Fibroblast of lung (primary cell): ENCODE measurements at regions not wholly inside any gene's neighbourhood (a gene's known extent, or its start where the extent isn't known, plus 50 kb on each side); places are given as distances from the start of the nearest gene placed in this dataset.

Source experiments
- DNase-seq, 2 donors: peaks; one replicate each; pipeline versions ENCODE4 v3.0.0 to v3.0.0-alpha.2; 2010; ENCODE audit warnings: low read depth in 2 of 2
- H2AFZ ChIP-seq: 2 replicates; pipeline ENCODE4 v1.5.1; 2012; ENCODE audit warnings: low read length, control low read depth, inconsistent platforms
- H3K27ac ChIP-seq: 2 replicates; pipeline ENCODE4 v1.5.1; 2011; ENCODE audit warnings: low read length, control low read depth; ENCODE audit not compliant: insufficient read depth
- H3K27me3 ChIP-seq: 2 replicates; pipeline ENCODE4 v1.5.1; 2011; ENCODE audit warnings: mild to moderate bottlenecking, low read length; ENCODE audit not compliant: control insufficient read depth, insufficient read depth
- H3K36me3 ChIP-seq: 2 replicates; pipeline ENCODE4 v1.5.1; 2011; ENCODE audit warnings: low read length; ENCODE audit not compliant: control insufficient read depth, insufficient read depth
- H3K4me1 ChIP-seq: 2 replicates; pipeline ENCODE4 v1.5.1; 2011; ENCODE audit warnings: low read length; ENCODE audit not compliant: control insufficient read depth, insufficient read depth; ENCODE audit errors: extremely low read depth
- H3K4me2 ChIP-seq: 2 replicates; pipeline ENCODE4 v1.5.1; 2011; ENCODE audit warnings: low read length, control low read depth; ENCODE audit not compliant: insufficient read depth; ENCODE audit errors: extremely low read depth
- H3K4me3 ChIP-seq, 4 experiments: fragments of 200-600 bp in 1 of 4; sonication (generic) in 1 of 4; replicated peaks in 1 of 4; 2 replicates each; pipeline ENCODE4 v1.5.1; 2011 to 2016; ENCODE audit warnings: low read length in 4 of 4, low read depth in 3 of 4, mild to moderate bottlenecking in 3 of 4, control low read depth in 2 of 4, inconsistent platforms in 1 of 4, mixed read lengths in 1 of 4; ENCODE audit not compliant: insufficient read depth in 1 of 4; ENCODE audit errors: control extremely low read depth in 1 of 4
- H3K79me2 ChIP-seq: 2 replicates; pipeline ENCODE4 v1.5.1; 2012; ENCODE audit warnings: mild to moderate bottlenecking, low read length, inconsistent platforms; ENCODE audit not compliant: control insufficient read depth, insufficient read depth
- H3K9ac ChIP-seq: 2 replicates; pipeline ENCODE4 v1.5.1; 2011; ENCODE audit warnings: mild to moderate bottlenecking, low read length, control low read depth; ENCODE audit not compliant: insufficient read depth
- H3K9me3 ChIP-seq: 2 replicates; pipeline ENCODE4 v1.5.1; 2012; ENCODE audit warnings: low read depth, low read length; ENCODE audit not compliant: control insufficient read depth, insufficient read depth
- H4K20me1 ChIP-seq: 2 replicates; pipeline ENCODE4 v1.5.1; 2011; ENCODE audit warnings: low read length; ENCODE audit not compliant: control insufficient read depth, insufficient read depth; ENCODE audit errors: extremely low read depth
- EZH2 ChIP-seq: IDR thresholded peaks from 2 replicates; pipeline ENCODE4 v1.5.1; 2012; ENCODE audit warnings: low read length, control low read depth, mild to moderate bottlenecking; ENCODE audit errors: missing control alignments
- TF ChIP-seq, protein P1 (sequence below), 2 donors: IDR thresholded peaks in 1 of 2; conservative IDR thresholded peaks in 1 of 2; 1 replicate in 1 of 2; 2 replicates in 1 of 2; pipeline ENCODE4 v1.5.1; 2011 to 2012; ENCODE audit warnings: low read length in 2 of 2, control low read depth in 1 of 2, inconsistent platforms in 1 of 2, low read depth in 1 of 2, mild to moderate bottlenecking in 1 of 2

DNA sequence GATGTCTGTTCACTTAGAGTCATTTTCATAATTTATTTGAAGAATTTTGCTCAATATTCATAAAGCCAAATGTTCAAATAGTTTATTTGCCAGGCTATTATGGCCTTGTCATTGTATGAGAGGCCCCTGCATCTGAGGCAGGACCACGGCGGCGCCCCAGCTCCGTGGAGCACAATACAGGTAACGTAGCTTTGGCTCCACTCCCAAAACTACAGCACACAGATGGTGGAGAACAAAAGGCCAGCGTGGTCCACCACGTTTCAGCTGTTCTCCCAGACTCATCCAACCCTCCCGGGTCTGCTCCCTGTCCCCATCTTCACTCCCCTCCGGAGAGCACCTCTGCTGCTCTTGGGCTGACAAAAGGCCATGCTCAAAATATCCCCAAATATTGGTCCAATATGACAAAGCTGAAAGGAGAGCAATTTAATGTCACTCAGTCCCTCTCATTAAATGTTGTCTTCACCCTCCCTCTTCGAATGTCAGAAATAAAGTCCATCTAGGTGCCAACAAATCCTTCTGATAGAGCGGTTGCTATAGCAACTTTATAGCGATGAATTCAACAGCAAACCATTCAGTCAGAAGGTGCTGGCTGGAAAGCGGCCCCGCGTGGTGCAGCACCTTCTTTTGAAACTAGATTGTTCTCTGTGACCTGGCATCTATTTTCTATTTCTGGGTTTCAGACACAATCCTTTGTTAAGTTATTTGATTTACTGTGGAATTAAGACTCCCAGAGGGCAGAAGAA, 504.3 kb downstream of the ARHGEF28 start:
- Histone ChIP-seq H2AFZ (no peak overlapping the region), H4K20me1 (no peaks in the 10 kb centered on the region), H3K9me3 (no peaks in the 10 kb centered on the region), H3K27me3 (no peaks in the 10 kb centered on the region), H3K36me3 (no peaks in the 10 kb centered on the region), H3K4me2 (no peak overlapping the region), H3K9ac (no peak overlapping the region), H3K27ac (no peak overlapping the region), H3K79me2 (no peaks in the 10 kb centered on the region), H3K4me1 (no peaks in the 10 kb centered on the region), H3K4me3 (no peak overlapping the region)
- TF ChIP-seq, protein P1, sequence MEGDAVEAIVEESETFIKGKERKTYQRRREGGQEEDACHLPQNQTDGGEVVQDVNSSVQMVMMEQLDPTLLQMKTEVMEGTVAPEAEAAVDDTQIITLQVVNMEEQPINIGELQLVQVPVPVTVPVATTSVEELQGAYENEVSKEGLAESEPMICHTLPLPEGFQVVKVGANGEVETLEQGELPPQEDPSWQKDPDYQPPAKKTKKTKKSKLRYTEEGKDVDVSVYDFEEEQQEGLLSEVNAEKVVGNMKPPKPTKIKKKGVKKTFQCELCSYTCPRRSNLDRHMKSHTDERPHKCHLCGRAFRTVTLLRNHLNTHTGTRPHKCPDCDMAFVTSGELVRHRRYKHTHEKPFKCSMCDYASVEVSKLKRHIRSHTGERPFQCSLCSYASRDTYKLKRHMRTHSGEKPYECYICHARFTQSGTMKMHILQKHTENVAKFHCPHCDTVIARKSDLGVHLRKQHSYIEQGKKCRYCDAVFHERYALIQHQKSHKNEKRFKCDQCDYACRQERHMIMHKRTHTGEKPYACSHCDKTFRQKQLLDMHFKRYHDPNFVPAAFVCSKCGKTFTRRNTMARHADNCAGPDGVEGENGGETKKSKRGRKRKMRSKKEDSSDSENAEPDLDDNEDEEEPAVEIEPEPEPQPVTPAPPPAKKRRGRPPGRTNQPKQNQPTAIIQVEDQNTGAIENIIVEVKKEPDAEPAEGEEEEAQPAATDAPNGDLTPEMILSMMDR (conservative IDR thresholded peaks at IDR 0.05 in 1 of 2, IDR thresholded peaks at IDR 0.05 in 1 of 2; ENCODE audit: low read depth in 1 of 2, low read length in 2 of 2): no peak
- TF ChIP-seq EZH2: no peak
- no peak for DNase-seq

DNA sequence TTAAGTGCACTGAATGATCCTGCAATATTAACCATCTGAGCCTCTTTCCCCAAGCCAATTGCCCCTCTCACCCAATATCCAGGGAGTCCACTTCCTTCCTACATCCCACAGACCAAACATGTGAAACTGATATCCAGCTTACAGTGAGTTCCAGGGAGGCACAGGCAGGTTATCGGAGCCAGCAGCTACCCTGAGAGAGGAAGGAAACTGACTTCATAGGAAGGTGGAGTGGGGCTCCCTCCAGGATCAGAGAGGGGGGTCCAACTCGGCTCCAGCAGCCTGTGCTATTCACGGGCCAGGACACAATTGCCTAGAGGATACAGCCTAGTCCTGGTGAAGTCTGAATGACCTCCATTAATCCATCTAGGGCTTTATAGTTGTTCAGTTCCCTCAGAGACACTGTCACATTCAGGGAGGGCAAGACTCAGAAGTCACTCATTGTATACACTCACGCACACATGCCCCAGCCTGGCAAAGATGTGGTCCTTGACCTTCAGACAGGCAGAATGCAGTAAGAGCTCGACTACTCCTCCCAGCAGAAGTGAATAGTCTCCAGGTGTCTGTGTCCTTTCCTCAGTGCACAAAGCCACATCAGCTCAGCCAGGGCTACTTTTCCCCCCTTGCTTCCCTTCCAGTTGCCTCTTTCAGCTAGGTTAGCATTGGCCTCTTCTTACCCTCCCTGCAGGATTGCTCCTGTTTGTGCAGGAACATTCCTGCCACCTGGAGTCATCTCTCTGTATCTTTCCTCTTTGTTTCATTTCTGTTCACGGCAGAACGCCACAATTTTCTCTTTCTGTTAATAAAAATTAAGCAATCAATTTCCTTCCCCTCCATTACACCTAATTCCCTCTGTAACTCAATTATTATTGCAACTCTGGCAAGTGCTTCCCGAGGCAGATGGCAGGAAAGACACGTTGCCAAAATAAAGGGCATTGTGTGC, 501.7 kb downstream of the ARHGEF28 start:
- Histone ChIP-seq H3K4me3 (no peak overlapping the region), H2AFZ (no peak overlapping the region), H3K9ac (no peak overlapping the region)

DNA sequence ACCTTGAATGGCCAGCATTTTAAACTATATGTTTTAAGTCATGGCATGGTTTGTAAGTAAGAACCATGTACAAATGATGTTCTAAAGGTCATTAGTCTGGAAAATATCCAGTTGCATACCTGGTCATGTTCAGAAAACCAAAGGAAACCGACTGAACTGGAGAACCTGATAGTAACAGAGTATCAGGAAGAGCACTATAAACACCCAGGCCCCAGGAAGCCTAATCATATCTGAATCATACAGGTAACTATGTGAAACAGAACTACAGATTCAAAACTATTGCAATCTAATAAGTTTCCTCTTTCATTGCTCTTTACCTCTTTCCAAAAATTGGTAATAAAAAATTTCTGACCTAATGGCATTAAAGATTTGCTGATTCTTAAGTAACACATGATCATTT, 500.3 kb downstream of the ARHGEF28 start:
- no peaks in the 10 kb centered on the region for H3K9me3 ChIP-seq
- H3K4me2 ChIP-seq: no peak overlapping the region
- no peaks in the 10 kb centered on the region for H3K79me2 ChIP-seq
- no peak overlapping the region for H3K4me3 ChIP-seq
- TF ChIP-seq EZH2: no peak
- TF ChIP-seq, protein P1 (conservative IDR thresholded peaks at IDR 0.05 in 1 of 2, IDR thresholded peaks at IDR 0.05 in 1 of 2; ENCODE audit: low read depth in 1 of 2, low read length in 2 of 2): no peak
- H2AFZ ChIP-seq: no peak overlapping the region
- DNase-seq: no peak
- H3K27ac ChIP-seq: no peak overlapping the region
- H3K27me3 ChIP-seq: no peaks in the 10 kb centered on the region
- no peaks in the 10 kb centered on the region for H3K36me3 ChIP-seq
- H3K9ac ChIP-seq: no peak overlapping the region
- no peaks in the 10 kb centered on the region for H3K4me1 ChIP-seq
- H4K20me1 ChIP-seq: no peaks in the 10 kb centered on the region

More for the DNA sequence above, 501.7 kb downstream of the ARHGEF28 start:
- Histone ChIP-seq H4K20me1 (no peaks in the 10 kb centered on the region), H3K27me3 (no peaks in the 10 kb centered on the region), H3K4me2 (peak overlapping the region; percentile 8), H3K27ac (no peak overlapping the region), H3K4me1 (no peaks in the 10 kb centered on the region), H3K36me3 (no peaks in the 10 kb centered on the region), H3K9me3 (no peaks in the 10 kb centered on the region), H3K79me2 (no peaks in the 10 kb centered on the region)
- TF ChIP-seq, protein P1 (conservative IDR thresholded peaks at IDR 0.05 in 1 of 2, IDR thresholded peaks at IDR 0.05 in 1 of 2; ENCODE audit: low read depth in 1 of 2, low read length in 2 of 2): peak in 1 of 2 donors; percentile 33
- TF ChIP-seq EZH2: no peak
- DNase-seq: peak; percentile 2 to 46
